ENCODE measurements at regions not wholly inside any gene's neighbourhood (a gene's known extent, or its start where the extent isn't known, plus 50 kb on each side); places are given as distances from the start of the nearest gene placed in this dataset.

DNA sequence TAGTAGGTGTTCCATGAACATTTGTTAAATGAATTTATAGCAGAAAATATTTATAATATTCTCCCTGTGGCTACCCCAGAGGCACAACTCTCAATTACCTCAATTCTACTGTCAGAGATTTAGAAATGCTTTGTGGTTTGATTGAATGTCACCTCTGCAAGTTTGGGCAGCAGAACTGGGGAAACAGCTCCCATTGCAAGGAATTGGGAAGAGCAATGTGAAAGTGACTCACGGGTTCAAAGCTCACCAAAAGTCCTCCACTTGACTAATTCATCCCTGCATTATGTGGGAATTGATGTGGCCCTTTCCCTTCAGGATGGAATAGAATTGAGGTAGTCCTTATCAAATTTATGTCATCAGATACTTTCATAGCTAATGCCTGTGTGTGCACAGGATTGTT lies 562.7 kb downstream of the MFSD1 start:
- no peaks in the 10 kb centered on the region for H3K4me1 ChIP-seq
- no peaks in the 10 kb centered on the region for H3K9me3 ChIP-seq (replicated peaks)
- intact Hi-C loops (cut with micrococcal nuclease): no loop called here
- TF ChIP-seq, protein P1, sequence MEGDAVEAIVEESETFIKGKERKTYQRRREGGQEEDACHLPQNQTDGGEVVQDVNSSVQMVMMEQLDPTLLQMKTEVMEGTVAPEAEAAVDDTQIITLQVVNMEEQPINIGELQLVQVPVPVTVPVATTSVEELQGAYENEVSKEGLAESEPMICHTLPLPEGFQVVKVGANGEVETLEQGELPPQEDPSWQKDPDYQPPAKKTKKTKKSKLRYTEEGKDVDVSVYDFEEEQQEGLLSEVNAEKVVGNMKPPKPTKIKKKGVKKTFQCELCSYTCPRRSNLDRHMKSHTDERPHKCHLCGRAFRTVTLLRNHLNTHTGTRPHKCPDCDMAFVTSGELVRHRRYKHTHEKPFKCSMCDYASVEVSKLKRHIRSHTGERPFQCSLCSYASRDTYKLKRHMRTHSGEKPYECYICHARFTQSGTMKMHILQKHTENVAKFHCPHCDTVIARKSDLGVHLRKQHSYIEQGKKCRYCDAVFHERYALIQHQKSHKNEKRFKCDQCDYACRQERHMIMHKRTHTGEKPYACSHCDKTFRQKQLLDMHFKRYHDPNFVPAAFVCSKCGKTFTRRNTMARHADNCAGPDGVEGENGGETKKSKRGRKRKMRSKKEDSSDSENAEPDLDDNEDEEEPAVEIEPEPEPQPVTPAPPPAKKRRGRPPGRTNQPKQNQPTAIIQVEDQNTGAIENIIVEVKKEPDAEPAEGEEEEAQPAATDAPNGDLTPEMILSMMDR (IDR thresholded peaks at IDR 0.05; ENCODE audit: borderline replicate concordance): no peak
- no peak for DNase-seq
- no peak overlapping the region for H3K27ac ChIP-seq (replicated peaks)
- H3K36me3 ChIP-seq: no peaks in the 10 kb centered on the region
- no peak overlapping the region for H3K4me3 ChIP-seq
- no peaks in the 10 kb centered on the region for H3K27me3 ChIP-seq (ENCODE audit: low read depth)

DNA sequence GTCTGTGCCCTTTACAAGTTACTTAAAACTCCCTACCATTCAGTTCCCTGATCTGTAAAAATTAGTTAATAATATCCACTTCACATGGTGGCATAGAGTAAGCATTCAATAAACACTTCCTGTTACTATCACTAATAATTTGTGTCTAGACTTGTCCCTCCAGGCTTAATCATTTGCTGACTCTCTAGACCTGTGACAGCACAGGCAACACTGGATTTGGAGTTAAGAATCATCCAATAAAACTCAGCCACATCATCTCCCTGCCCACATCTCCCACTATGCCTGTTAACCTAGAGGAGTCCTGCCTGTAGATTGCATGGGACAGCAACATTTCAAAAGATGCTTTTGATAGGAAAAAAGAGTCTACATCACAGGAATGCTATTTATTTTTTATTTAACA lies 564.6 kb downstream of the MFSD1 start:
- H3K9me3 ChIP-seq (replicated peaks): peaks cover 5% of the 10 kb centered on the region
- TF ChIP-seq, protein P1 (IDR thresholded peaks at IDR 0.05; ENCODE audit: borderline replicate concordance): no peak
- intact Hi-C loops (cut with micrococcal nuclease): no loop called here
- H3K27ac ChIP-seq (replicated peaks): no peak overlapping the region
- H3K4me1 ChIP-seq: no peaks in the 10 kb centered on the region
- H3K4me3 ChIP-seq: no peak overlapping the region
- no peaks in the 10 kb centered on the region for H3K36me3 ChIP-seq
- no peak for DNase-seq
- no peaks in the 10 kb centered on the region for H3K27me3 ChIP-seq (ENCODE audit: low read depth)

GRCh38 chr3:159371961-159372360 lies 570.1 kb downstream of the MFSD1 start:
- intact Hi-C loops (cut with micrococcal nuclease): no loop called here
- no peak overlapping the region for H3K4me3 ChIP-seq
- DNase-seq: no peak
- peaks cover 5% of the 10 kb centered on the region for H3K9me3 ChIP-seq (replicated peaks)
- H3K4me1 ChIP-seq: no peaks in the 10 kb centered on the region
- TF ChIP-seq, protein P1 (IDR thresholded peaks at IDR 0.05; ENCODE audit: borderline replicate concordance): no peak
- H3K27me3 ChIP-seq (ENCODE audit: low read depth): no peaks in the 10 kb centered on the region
- no peaks in the 10 kb centered on the region for H3K36me3 ChIP-seq
- H3K27ac ChIP-seq (replicated peaks): no peak overlapping the region

GRCh38 chr3:159378396-159379194 lies 576.7 kb downstream of the MFSD1 start:
- Histone ChIP-seq H3K27me3 (ENCODE audit: low read depth) (no peaks in the 10 kb centered on the region), H3K4me3 (no peak overlapping the region), H3K36me3 (no peaks in the 10 kb centered on the region), H3K9me3 (replicated peaks) (no peaks in the 10 kb centered on the region), H3K27ac (replicated peaks) (no peak overlapping the region), H3K4me1 (peaks cover 11% of the 10 kb centered on the region)
- intact Hi-C loops (cut with micrococcal nuclease): no loop called here
- no peak for DNase-seq
- TF ChIP-seq, protein P1 (IDR thresholded peaks at IDR 0.05; ENCODE audit: borderline replicate concordance): no peak

GRCh38 chr3:159380891-159381290 lies 579.0 kb downstream of the MFSD1 start:
- Histone ChIP-seq H3K27ac (replicated peaks) (no peak overlapping the region), H3K4me3 (no peak overlapping the region), H3K36me3 (no peaks in the 10 kb centered on the region), H3K9me3 (replicated peaks) (peaks cover 4% of the 10 kb centered on the region), H3K4me1 (peaks cover 11% of the 10 kb centered on the region), H3K27me3 (ENCODE audit: low read depth) (no peaks in the 10 kb centered on the region)
- TF ChIP-seq, protein P1 (IDR thresholded peaks at IDR 0.05; ENCODE audit: borderline replicate concordance): no peak
- intact Hi-C loops (cut with micrococcal nuclease): no loop called here
- DNase-seq: no peak
